ENCODE measurements at regions not wholly inside any gene's neighbourhood (a gene's known extent, or its start where the extent isn't known, plus 50 kb on each side); places are given as distances from the start of the nearest gene placed in this dataset.

DNA sequence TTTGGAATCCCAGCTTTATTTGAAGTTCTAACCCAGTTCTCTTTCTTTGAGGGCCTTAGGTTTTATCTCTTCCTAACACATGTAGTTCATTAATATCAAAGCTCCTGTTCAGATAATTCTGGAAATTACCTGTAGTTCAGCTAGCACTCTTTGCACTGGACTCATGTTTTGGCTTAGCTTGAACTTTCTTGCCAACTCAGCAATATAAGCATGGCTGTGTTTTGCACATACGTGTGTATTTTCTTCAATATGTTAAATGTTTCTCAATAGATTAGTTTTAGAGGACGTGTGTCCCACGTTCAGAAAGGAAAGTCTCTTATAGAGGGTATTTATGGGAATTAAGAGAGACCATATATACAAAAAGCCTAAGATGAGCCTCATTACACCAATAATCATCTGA lies 271.8 kb upstream of the USP25 start:
- TF ChIP-seq, protein P1, sequence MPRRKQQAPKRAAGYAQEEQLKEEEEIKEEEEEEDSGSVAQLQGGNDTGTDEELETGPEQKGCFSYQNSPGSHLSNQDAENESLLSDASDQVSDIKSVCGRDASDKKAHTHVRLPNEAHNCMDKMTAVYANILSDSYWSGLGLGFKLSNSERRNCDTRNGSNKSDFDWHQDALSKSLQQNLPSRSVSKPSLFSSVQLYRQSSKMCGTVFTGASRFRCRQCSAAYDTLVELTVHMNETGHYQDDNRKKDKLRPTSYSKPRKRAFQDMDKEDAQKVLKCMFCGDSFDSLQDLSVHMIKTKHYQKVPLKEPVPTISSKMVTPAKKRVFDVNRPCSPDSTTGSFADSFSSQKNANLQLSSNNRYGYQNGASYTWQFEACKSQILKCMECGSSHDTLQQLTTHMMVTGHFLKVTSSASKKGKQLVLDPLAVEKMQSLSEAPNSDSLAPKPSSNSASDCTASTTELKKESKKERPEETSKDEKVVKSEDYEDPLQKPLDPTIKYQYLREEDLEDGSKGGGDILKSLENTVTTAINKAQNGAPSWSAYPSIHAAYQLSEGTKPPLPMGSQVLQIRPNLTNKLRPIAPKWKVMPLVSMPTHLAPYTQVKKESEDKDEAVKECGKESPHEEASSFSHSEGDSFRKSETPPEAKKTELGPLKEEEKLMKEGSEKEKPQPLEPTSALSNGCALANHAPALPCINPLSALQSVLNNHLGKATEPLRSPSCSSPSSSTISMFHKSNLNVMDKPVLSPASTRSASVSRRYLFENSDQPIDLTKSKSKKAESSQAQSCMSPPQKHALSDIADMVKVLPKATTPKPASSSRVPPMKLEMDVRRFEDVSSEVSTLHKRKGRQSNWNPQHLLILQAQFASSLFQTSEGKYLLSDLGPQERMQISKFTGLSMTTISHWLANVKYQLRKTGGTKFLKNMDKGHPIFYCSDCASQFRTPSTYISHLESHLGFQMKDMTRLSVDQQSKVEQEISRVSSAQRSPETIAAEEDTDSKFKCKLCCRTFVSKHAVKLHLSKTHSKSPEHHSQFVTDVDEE (CRISPR knock-in tag; IDR thresholded peaks at IDR 0.05) = no peak
- TF ChIP-seq GLIS3 (CRISPR knock-in tag; IDR thresholded peaks at IDR 0.05) (no peak), CREB5 (CRISPR knock-in tag; IDR thresholded peaks at IDR 0.05; ENCODE audit: low read depth) (no peak), ZNF565 (CRISPR knock-in tag; conservative IDR thresholded peaks at IDR 0.05; ENCODE audit: low read depth) (no peak), ISL1 (CRISPR knock-in tag; IDR thresholded peaks at IDR 0.05) (no peak)
- ATAC-seq = no peak

GRCh38 chr21:15462092-15462491 lies 267.7 kb upstream of the USP25 start:
- TF ChIP-seq ISL1 (CRISPR knock-in tag; IDR thresholded peaks at IDR 0.05) = no peak
- no peak for TF ChIP-seq CSDC2 (CRISPR knock-in tag; IDR thresholded peaks at IDR 0.05)
- TF ChIP-seq PPARA (CRISPR knock-in tag; IDR thresholded peaks at IDR 0.05; ENCODE audit: borderline replicate concordance) = no peak
- TF ChIP-seq GLIS3 (CRISPR knock-in tag; IDR thresholded peaks at IDR 0.05) = no peak
- TF ChIP-seq ZFP3 (CRISPR knock-in tag; IDR thresholded peaks at IDR 0.05) = no peak
- no peak for TF ChIP-seq TOX (CRISPR knock-in tag; IDR thresholded peaks at IDR 0.05; ENCODE audit: borderline replicate concordance)
- no peak for TF ChIP-seq ESRRG (CRISPR knock-in tag; IDR thresholded peaks at IDR 0.05)
- TF ChIP-seq ZC3H10 (CRISPR knock-in tag; IDR thresholded peaks at IDR 0.05) = no peak
- no peak for ATAC-seq

GRCh38 chr21:15466329-15466728 lies 263.5 kb upstream of the USP25 start:
- no peak for TF ChIP-seq BACH2 (CRISPR knock-in tag; IDR thresholded peaks at IDR 0.05; ENCODE audit: borderline replicate concordance)
- TF ChIP-seq OSR1 (CRISPR knock-in tag; IDR thresholded peaks at IDR 0.05) = no peak
- TF ChIP-seq CREB5 (CRISPR knock-in tag; IDR thresholded peaks at IDR 0.05; ENCODE audit: low read depth) = no peak
- no peak for ATAC-seq

DNA sequence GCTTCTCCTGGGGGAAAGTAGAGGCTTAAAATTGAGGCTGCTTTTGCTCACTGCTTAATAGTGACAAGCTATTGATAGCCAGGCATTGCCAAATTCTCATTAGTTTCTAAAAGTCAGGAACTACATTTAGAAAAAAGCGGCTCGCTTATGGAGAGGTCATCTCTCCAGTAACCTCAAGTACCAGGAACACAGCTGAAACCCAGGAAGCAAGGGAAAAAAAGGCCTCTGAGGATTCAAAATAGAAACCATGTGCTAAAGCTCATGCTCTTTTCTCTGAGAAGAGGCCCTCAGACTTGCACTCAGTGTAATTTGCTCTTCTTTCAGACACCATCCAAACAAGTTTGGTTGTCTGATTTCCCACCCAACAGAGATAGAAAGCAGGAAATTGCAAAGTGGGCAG lies 261.4 kb upstream of the USP25 start:
- no peak for ATAC-seq
- TF ChIP-seq POU6F1 (CRISPR knock-in tag; IDR thresholded peaks at IDR 0.05; ENCODE audit: borderline replicate concordance, low read depth) (no peak), CSRNP3 (CRISPR knock-in tag; IDR thresholded peaks at IDR 0.05) (no peak), ZFP3 (CRISPR knock-in tag; IDR thresholded peaks at IDR 0.05) (no peak), ZC3H10 (CRISPR knock-in tag; IDR thresholded peaks at IDR 0.05) (no peak), RARB (CRISPR knock-in tag; IDR thresholded peaks at IDR 0.05) (no peak), ZNF8 (CRISPR knock-in tag; IDR thresholded peaks at IDR 0.05) (no peak), TCF4 (CRISPR knock-in tag; IDR thresholded peaks at IDR 0.05; ENCODE audit: borderline replicate concordance) (no peak), ZNF565 (CRISPR knock-in tag; conservative IDR thresholded peaks at IDR 0.05; ENCODE audit: low read depth) (no peak), TOX (CRISPR knock-in tag; IDR thresholded peaks at IDR 0.05; ENCODE audit: borderline replicate concordance) (no peak), ARNTL (CRISPR knock-in tag; IDR thresholded peaks at IDR 0.05; ENCODE audit: borderline replicate concordance, low read depth) (no peak), GLIS3 (CRISPR knock-in tag; IDR thresholded peaks at IDR 0.05) (no peak), ZNF70 (CRISPR knock-in tag; IDR thresholded peaks at IDR 0.05) (no peak), SNAI2 (CRISPR knock-in tag; IDR thresholded peaks at IDR 0.05) (no peak), PATZ1 (CRISPR knock-in tag; IDR thresholded peaks at IDR 0.05; ENCODE audit: borderline replicate concordance) (no peak), ESRRG (CRISPR knock-in tag; IDR thresholded peaks at IDR 0.05) (no peak), ISL1 (CRISPR knock-in tag; IDR thresholded peaks at IDR 0.05) (no peak), PPARA (CRISPR knock-in tag; IDR thresholded peaks at IDR 0.05; ENCODE audit: borderline replicate concordance) (no peak), BACH2 (CRISPR knock-in tag; IDR thresholded peaks at IDR 0.05; ENCODE audit: borderline replicate concordance) (no peak), ZFP30 (CRISPR knock-in tag; IDR thresholded peaks at IDR 0.05) (no peak)
- TF ChIP-seq, protein P1 (CRISPR knock-in tag; IDR thresholded peaks at IDR 0.05) = no peak

Data from SK-N-SH treated with all-trans-retinoic acid at 6 μM for 48 hours (cell line).